SW480 (cell line): ENCODE measurements at regions not wholly inside any gene's neighbourhood (a gene's known extent, or its start where the extent isn't known, plus 50 kb on each side); places are given as distances from the start of the nearest gene placed in this dataset.
"Not testable (repeated sequence)": the region's sequence is repeated elsewhere in the genome, so short reads cannot be mapped to it uniquely, and the experiment has no call there.

Experiments used
- DNase-seq: peaks from one replicate; pipeline ENCODE4 v3.0.0-alpha.2; 2016; ENCODE audit warnings: low spot score

DNA sequence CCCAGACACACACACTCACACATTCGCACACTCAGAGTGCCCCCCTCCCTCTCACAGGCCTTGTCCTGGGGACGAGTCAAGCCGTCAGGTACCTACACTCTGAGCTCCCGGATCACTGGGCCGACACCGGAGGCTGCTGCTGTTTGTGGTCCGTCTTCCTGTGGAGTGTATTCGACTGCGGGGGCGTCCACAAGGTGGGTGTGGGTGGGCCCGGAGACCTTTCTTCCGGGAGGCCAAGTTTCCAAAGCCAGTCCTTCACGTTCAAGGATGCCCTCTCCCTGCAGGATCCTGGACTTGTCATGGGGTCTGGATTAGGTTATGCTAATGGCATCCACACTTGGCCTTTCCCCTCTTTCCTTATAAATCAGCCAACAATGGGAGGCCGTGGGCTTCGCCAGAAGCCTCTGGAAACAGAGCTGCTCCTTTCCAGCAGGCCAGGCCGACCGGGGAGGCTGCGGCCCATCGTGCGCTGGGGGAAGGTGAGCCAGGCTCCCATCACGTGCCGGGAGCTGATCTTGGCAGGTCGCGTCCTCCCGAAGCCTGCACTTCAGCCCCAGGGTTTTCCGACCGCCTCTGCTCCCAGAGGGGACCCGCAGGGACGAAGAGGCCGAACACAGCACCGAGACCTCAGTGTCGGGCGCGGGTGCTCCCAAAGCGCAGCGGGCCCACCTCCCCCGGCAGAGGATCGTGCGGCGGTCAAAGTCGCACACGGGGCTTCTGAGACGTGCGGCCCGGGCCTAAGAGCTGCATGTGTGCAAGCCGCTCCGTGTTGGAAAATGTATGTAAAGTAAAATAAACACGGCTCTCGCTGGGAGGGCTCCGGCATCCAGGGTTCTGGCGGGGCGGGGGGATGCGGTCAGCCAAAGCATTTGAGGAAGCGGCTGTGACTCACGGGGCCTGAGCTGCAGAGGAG lies 196.5 kb upstream of the ZNF469 start:
- DNase-seq, result not testable (repeated sequence)

DNA sequence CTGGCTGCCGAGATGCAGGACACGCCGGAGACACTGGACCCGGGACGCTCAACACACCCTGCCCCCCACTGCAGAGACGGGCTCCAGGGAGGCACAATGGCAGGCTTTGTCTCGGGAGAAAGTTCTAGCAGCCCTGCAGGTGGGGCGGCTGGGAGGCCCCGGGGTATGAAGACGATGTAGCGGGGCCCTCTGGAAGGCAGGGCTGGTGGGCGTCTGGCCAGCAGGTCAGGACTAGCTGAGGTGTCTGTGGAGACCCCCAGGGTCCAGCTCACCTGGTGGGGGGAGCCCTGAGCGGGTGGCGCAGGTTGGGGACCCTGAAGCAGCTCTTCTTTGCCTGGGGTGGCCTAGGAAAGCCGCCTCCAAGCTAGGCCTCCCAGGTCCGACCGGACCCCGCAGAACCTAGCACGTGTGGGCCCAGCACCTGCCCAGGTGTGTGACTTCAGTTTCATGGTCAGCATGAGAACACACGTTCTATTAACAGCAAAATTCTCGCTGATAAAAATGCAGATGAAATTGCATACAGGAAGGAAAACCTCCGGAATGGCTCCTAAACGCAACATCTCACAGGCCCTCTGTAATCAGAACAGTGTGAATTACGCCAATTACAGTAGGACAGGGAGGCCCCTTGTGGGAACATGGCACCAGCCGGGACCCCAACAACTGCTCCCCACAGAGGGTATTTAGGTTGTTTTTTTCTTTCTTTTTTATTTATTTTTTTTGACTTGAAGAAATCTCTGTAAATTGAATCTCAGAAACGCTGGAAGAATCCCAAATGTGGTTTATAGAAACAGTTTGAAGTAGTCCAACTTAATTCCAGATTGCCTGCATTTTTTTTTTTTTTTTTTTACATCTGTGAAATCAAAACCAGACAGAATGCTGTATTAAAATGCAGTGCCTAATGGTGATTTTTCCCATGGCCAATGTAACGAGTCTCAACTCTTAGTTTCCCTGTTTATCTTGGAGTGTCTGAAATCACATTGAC lies 195.6 kb upstream of the ZNF469 start:
- not testable (repeated sequence) for DNase-seq

DNA sequence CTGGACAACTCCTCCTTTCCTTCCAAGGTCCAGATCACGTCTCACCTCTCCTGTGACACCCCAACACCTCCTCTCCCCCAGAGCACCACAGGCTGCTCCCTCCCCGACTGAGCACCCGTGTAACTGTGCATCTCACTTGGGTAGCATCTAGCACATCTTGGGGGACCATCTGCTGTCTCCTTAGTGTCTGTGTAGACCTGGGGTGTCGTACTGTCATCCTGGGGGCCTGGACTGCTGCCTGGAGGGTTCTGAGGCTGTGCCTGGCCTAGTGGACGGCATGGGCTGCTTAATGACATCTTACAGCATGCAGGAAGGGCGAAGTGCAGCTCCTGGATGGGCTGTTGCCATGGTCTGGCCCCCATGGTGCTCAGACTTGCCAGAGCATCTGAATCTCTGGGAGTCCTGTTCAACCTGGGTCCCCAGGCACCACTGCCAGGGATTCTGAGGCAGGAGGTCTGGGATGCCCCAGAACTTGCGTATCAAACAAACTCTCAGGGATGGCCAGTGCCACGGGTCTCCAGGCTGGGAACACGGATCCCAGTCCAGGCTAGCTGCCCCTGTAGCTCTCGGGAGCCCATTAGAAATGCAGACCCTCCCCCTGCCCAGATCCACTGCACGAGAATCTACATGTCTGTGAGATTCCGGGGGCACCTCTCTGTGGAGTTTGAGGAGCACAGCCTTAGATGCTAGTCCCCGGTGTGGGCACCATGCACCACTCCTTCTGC lies 194.4 kb upstream of the ZNF469 start:
- DNase-seq, result not testable (repeated sequence)

DNA sequence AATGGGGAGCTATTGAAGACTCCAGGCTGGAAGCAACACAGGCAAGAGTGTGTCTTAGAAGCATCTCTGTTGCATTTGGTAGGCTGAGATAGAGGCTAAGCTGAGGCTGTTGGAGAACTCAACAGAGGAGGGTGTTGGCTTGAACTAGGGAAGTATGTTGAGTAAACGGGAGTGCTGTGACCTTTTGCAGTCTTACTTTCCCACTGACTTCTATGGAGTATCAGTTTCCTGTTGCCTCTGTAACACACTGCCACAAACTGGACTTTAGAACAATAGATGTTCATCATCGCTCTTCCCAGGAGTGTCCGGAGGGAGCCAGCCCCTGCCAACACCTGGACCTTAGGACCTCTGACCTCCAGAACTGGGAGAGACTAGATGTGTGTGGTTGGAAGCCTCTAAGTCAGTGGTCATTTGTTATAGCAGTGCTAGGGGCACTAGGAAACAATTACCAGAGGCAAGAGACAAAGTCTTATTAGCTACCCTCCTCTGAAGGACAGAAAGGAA lies 192.1 kb upstream of the ZNF469 start:
- not testable (repeated sequence) for DNase-seq

DNA sequence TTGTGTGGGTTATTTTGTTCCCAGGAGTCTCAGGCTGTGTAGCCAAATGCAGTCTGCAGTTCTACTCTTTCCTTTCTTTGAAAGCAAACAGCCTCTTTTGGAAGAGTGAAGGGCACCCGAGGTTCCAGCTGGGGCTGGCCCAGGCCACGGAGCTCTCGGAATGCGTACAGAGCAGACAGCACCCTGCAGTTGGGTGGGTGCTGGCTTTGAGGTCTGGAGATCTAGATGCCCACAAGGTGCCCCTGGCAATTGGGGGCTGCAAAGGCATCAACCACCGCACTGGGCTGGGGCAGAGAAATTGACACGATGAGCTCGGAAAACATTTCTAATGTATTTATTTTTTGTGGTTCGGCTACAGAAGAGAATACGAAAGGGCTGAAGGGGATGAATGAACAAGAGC lies 191.6 kb upstream of the ZNF469 start:
- not testable (repeated sequence) for DNase-seq

DNA sequence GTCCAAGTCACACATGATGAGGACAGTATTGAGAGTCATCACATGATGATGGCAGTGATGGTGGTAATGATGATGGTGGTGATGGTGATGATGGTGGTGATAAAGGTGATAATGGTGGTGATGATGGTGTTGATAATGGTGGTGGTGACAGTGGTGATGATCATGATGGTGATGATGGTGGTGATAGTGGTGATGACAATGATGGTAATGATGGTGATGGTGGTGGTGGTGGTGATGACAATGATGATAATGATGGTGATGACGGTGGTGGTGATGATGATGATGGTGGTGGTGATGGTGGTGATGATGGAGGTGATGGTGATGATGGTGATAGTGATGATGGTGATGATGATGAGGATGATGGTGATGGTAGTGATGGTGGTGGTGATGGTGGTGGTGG lies 190.2 kb upstream of the ZNF469 start:
- DNase-seq, result no peak

DNA sequence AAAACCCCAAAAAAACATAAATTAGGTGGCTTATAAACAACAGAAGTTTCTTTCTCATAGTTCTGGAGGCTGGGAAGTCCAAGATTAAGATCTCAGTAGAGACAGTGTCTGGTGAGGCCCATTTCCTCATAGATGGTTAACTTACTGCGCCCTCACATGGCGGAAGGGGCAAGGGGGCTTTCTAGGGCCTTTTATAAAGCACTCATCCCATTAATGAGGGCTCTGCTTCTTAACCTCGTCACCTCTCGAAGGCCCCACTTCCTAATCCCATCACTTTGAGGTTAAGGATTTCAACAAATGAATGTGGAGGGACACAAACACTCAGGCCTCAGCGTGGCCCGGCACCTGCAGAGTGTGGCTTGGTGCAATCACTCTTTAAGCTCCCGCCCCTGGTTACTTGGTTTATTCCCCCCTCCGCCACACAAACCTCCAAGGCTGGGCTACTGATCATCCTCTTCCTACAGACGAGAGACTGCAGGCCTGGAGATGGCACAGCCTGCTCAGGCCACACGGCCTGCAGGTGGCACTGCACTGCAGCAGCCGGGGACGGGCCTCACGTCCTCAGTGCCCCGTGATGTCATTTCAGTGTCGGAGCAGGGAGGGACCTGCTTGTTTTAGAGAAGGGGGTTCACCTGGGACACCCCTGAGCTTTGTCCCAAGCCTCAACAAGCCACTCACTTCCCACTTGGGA lies 188.9 kb upstream of the ZNF469 start:
- DNase-seq, result peak; percentile 25

DNA sequence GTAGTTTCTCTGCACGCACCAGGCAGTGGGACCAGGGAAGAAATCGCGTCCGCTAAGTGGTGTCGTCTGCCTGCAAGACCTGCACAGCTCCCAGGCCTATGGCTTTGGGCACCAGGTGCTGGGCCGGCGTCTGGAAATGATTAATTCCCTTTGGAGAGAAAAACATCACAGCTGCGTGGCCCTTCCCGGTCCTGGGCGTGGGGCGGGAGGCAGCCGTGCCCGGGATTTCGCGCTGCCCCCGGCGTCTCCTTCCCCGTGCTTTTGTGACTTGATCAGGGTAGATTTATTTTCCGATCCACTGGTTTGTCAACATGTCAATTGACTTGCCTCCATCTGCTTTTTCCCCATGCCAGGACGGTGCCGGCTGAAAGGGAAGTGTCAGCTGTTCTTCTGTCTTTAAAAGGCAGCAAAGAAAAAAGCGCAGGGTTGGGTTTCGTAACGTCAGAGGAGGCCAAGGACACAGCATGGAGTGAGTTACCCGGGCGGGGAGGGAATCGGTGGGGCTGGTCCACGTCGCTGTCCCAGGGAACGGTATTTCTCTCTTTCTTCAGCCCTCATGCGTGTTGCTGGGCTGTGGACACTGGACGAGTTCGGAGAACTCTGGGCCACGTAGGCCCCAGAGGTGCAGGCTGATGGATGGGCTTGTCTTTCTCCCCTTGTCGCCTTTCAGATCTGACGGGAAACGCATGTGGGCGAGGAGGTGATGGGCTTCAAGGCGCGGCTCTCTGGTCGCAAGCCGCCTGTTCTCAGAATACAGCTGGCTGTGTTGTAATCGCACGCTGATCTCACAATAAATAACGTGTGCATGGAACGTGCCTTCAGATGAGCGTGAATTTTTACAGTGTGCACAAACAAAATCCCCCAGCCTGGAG lies 188.1 kb upstream of the ZNF469 start:
- no peak for DNase-seq

DNA sequence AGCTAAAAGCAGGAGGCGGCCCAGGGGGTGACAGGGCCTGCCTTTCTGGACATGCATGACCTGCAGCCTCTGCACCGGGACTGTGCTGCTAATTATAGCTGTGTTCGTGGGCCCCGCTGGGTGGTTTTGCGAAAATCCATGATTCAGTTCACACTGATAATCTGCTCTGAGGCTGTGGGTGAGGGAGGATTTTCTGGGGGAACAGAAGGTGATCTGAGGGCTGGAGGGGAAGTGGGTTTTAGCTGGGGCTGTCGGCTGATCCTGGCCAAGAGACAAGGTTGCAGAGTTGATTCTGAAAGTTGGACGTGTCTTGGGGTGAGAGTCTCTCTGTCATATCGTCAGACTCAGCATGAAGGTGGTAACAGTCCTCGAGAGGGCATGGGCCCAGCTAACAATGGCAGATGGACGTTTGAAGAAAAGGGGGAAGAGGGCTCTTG lies 187.5 kb upstream of the ZNF469 start:
- DNase-seq, result no peak

DNA sequence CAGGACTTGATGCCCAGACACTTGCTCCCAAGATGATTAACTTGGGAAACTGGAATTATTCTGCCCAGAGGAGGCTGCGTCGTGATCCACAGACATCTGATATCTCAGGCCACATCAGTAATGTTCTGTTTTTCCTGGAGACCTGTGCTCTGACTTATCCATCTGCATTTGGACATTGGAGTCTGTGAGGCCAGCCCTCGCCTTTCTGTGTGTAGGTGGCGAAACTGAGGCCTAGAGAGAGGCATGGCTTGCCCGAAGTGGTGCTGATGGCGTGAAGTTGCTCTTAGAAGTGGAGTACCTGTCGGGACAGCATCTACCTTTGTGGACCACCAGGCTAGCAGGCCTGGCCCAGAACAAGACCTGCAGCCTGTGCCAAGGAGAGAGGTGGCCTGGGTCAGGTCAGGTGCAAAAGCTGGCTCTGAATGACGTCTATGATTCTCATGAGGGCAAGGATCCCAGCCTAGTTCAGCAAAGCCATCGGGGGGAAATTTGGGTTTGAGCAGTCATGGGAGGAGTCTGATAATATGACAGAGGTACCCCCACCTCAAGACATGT lies 186.8 kb upstream of the ZNF469 start:
- no peak for DNase-seq

DNA sequence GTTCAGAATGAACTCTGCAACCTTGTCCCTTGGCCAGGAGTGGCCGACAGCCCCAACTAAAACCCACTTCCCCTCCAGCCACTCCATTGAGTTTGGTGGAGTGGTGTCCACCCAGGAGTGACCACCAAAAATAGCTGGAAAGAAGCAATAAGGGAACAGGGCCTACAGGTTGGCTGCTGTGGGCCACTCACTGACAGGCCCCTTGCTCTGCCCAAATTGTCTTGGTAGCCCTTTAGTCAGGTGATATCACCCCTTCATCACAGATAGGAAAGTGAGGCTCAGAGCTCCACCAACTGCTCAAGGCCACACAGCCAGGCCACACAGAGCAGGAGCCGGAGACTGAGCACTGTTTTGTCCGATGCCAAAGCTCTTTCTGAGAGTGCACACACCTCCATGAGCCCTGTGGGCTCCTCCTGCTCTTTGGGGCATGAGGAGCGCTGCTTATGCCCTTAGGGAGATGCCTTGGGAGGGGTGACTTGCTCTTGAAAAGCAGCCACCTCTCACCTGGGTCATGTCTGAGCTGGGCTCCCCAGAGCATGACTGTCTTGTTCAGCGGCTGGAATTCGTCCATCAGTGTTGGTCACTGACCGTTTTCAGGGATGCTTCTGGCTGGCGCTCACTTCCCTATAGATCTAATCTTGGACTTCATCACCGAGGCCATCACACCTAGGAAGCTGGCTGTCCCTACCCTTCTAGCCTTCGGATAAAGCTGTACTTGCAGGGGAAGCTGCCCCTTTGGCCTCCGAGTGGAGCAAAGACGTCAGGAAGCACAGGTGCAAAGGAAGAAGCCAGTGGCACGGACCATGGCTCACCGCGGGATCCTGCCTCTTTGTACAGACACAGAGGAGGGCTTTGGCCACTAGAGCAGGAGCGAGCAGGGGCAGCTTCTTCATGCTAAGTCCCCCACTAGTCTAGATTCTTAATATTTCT lies 186.0 kb upstream of the ZNF469 start:
- no peak for DNase-seq

DNA sequence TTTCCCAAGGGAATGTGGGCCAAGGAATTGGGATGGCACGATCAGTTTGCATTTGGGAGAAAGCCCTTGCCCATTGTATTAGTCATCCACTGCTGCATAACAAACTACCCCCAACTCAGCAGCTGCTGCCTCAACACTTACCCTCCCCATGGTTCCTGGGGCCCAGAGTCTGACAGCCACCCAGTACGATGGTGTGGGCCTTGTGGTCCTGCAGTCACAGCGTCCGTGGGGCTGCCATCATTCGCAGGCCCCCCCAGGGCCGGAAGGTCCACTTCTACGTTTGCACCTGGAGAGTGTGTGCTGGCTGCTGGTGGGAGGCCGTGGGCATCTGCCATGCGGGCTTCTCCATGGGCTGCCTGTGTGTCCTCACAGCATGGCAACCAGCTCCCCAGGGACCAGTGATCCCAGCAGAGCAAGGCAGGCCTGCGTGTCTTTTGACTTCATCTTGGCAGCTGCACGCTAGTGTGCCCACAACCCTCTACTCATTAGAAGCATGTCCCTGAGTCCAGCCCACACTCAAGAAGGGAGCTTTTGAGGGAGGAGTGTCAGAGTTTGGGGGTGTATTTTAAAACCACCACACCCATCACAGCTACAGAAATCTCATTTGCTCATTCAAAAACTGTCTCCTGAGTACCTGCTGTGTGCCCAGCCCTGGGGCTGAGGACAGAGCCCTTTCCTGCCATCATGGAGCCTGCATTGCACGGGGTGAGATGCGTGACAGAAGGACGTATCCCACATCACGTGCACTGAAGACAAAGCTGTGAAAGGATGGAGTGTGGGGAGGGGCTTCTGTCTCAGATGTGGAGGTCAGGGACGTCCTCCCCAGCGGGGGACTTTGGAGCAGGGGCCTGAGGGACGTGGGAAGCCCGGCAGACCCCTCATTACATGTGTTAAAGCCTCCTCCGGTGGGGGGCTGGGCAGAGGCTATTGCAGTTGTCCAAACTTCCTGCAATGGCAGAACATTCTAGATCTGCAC lies 185.0 kb upstream of the ZNF469 start:
- DNase-seq, result no peak

DNA sequence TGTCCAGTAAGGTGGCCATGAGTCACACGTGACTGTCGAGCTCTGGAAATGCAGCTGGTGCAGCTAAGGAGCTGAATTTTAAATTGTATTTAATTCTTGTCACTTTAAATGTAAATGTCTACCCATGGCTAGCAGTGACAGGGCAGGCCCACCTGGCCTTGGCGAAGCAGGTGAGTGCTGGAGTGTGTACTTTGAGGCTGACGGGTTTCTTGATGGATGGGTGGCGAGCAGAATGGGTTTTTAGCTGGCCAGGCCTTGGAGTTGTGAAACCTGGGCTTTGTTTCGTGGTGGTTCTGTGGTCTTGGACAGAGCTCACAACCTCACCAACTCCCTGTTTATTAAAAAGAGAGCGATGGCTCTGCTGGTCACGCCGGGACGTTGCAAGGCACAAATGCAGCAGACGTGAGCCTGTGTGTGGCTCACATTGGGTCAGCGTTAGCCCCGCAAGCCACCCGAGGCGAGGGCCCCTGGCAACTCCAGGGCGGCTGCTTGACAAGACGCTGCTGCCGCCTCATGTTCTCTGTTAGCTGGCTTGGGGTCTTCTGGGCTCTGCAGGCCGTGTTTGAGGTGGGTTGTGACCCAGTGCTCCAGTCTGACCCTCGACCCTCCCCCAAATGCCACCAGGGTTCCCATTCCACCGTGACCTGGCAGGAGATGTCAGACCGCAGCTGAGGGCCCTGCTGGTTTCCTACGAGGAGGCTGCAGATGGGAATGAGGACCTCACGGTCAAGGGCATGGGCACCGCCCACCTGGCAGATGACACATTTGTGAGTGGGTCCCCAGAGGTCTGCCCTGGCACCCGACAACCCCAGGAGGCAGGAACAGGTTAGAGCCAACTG lies 184.1 kb upstream of the ZNF469 start:
- DNase-seq, result not testable (repeated sequence)

DNA sequence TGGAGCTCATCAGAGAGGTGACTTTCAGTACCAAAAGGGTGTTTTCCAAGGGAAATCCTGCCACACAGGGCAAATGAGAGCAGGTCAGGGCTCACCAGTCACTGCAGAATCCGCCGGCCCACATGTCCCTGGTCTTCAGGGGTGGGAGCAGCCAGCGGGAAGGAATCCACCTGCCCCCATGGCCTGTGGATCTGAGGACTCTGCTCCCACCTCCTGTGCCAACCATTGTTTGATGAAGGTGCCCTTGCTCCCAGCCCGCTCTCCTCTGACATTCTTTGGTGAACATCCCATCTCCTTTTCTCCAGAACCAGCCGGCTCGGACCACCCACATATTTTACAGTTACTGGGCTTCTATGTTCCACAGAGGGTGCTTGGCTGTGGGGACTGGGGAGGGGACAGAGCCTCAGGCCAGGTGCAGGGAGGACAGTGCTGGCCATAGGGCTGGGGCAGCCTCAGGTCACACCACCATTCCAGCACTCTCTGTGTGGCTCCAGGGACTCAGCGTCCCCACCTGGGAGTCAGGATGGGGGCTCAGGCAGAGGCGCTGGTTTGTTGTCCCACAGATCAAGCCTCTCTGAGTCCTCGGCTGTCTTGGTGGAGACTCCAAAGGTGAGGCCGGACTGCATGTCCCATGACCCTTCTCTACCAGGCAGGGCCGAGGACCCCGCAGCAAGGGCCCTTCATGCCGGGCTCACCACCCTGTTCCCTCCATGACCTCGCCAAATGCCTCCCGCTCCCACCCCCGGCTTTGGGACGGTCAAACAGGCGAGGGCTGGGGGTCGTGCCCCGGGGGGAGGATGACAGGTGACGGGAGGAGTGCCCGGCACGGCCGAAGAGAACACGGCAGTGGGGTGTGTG lies 183.2 kb upstream of the ZNF469 start:
- DNase-seq, result not testable (repeated sequence)

DNA sequence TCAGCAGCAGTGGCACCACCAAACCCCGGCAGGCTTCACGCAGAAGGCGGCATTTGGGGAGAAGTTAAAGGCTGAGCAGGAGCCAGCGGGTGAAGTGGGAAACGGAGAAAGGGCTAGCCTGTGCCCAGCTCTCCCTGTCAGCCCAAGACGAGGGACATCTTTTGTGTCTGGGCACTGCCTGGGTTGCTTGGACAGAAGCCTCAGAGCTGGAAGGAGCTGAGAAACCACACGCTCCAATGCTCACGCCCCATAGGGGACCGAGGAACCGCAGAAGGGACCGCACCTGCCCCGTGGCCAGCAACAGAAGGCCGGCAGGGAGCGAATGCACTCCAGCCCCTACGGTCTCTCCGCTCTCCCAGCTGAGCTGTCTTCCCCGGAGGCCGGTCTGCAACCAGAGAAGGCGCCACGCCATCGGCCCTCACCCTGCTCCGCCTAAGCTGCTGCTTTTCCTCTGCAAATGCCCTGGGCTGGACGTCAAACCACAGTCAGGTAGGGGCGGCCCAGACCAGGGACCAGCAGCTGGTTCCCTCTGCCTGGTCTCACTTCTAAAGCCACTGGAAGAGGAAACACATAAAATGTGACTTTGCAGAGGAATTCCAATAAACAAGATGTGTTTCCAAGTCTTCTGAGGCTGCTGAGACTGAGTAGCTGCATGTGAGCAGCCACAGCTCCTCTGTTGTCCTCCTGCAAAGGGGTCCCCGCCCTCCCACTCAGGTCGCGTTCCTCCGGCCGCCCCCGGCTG lies 182.4 kb upstream of the ZNF469 start:
- DNase-seq, result not testable (repeated sequence)
